Hematopoietic multipotent progenitor cell (in vitro differentiated cells): ENCODE measurements at regions not wholly inside any gene's neighbourhood (a gene's known extent, or its start where the extent isn't known, plus 50 kb on each side); places are given as distances from the start of the nearest gene placed in this dataset.
A peak's percentile ranks its signal among the peaks of the same experiment; 100 is the strongest.

Experiments used
- DNase-seq, 3 donors: peaks; one replicate each; pipeline ENCODE4 v3.0.0-alpha.2; 2011 to 2015; ENCODE audit warnings: low read depth in 2 of 3, low spot score in 2 of 3

- DNase-seq: no peak
Observed at GRCh38 chr4:13887010-13887409, 259.5 kb upstream of the BOD1L1 start.

GRCh38 chr4:13888112-13888511 is 260.6 kb upstream of the BOD1L1 start:
- no peak for DNase-seq

GRCh38 chr4:13891544-13891939 is 264.0 kb upstream of the BOD1L1 start:
- DNase-seq: no peak

- DNase-seq: no peak
Observed at GRCh38 chr4:13892739-13893105, 265.2 kb upstream of the BOD1L1 start.

- no peak for DNase-seq
Observed at GRCh38 chr4:13893211-13893610, 265.7 kb upstream of the BOD1L1 start.

GRCh38 chr4:13893987-13894386 is 266.5 kb upstream of the BOD1L1 start:
- no peak for DNase-seq

- DNase-seq: no peak
Observed at GRCh38 chr4:13900780-13901179, 273.3 kb upstream of the BOD1L1 start.

- DNase-seq: no peak
Observed at GRCh38 chr4:13902146-13902545, 274.6 kb upstream of the BOD1L1 start.

- no peak for DNase-seq
Observed at GRCh38 chr4:13903061-13903460, 275.5 kb upstream of the BOD1L1 start.

- DNase-seq: no peak
Observed at GRCh38 chr4:13903901-13904300, 276.4 kb upstream of the BOD1L1 start.

- no peak for DNase-seq
Observed at GRCh38 chr4:13905543-13905942, 278.0 kb upstream of the BOD1L1 start.

- no peak for DNase-seq
Observed at GRCh38 chr4:13906727-13907126, 279.2 kb upstream of the BOD1L1 start.

GRCh38 chr4:13907255-13907751 is 279.8 kb upstream of the BOD1L1 start:
- peak in 1 of 3 donors; percentile 28 for DNase-seq

GRCh38 chr4:13908455-13908854 is 280.9 kb upstream of the BOD1L1 start:
- no peak for DNase-seq

- no peak for DNase-seq
Observed at GRCh38 chr4:13910556-13910955, 283.0 kb upstream of the BOD1L1 start.

- no peak for DNase-seq
Observed at GRCh38 chr4:13911256-13911655, 283.7 kb upstream of the BOD1L1 start.

GRCh38 chr4:13912436-13912925 is 285.0 kb upstream of the BOD1L1 start:
- no peak for DNase-seq

- DNase-seq: no peak
Observed at GRCh38 chr4:13912966-13913365, 285.4 kb upstream of the BOD1L1 start.

GRCh38 chr4:13917015-13917414 is 289.5 kb upstream of the BOD1L1 start:
- no peak for DNase-seq

- DNase-seq: no peak
Observed at GRCh38 chr4:13918110-13918509, 290.6 kb upstream of the BOD1L1 start.

- no peak for DNase-seq
Observed at GRCh38 chr4:13918991-13919441, 291.5 kb upstream of the BOD1L1 start.

GRCh38 chr4:13920111-13920875 is 292.8 kb upstream of the BOD1L1 start:
- no peak for DNase-seq
